ENCODE measurements at regions not wholly inside any gene's neighbourhood (a gene's known extent, or its start where the extent isn't known, plus 50 kb on each side); places are given as distances from the start of the nearest gene placed in this dataset.

- no peak overlapping the region for H3K4me2 ChIP-seq (replicated peaks; ENCODE audit: extremely low read depth, low read length, poor library complexity, severe bottlenecking)
- DNase-seq, result no peak
- no peaks in the 10 kb centered on the region for H3K4me1 Mint-ChIP-seq
- H3K27ac Mint-ChIP-seq, result no peak overlapping the region
- no peaks in the 10 kb centered on the region for H4K20me1 ChIP-seq (ENCODE audit: insufficient read depth, low read length)
- H3K9me3 ChIP-seq (replicated peaks in 1 of 2; ENCODE audit: control insufficient read depth in 1 of 2, insufficient read depth in 1 of 2, low read length in 2 of 2), result no peaks in the 10 kb centered on the region
- H3K9me3 Mint-ChIP-seq, result peaks cover 0 to 6% (median 2%) of the 10 kb centered on the region in 7 donors
- H3K4me3 ChIP-seq (replicated peaks in 1 of 3; ENCODE audit: low read depth in 2 of 3, low read length in 3 of 3), result no peak overlapping the region
- no peak overlapping the region for H3K9ac ChIP-seq (ENCODE audit: insufficient read depth, low read length, poor library complexity, severe bottlenecking)
- H2AFZ ChIP-seq (ENCODE audit: insufficient read depth, low read depth, low read length, poor library complexity, severe bottlenecking), result no peak overlapping the region
- H3K79me2 ChIP-seq (ENCODE audit: insufficient read depth, low read length), result no peaks in the 10 kb centered on the region
- no peak overlapping the region for H3K4me3 Mint-ChIP-seq
- WGBS (ENCODE audit: insufficient coverage), result no CpG with 5 or more reads among the region's 4 CpGs
- intact Hi-C loops (cut with micrococcal nuclease), result no loop called here
- no peak overlapping the region for H3K27ac ChIP-seq (ENCODE audit: low read depth in 1 of 2, low read length in 2 of 2)
- H3K4me1 ChIP-seq (ENCODE audit: control insufficient read depth in 1 of 2, insufficient read depth in 2 of 2, low read length in 2 of 2), result no peaks in the 10 kb centered on the region
- no peaks in the 10 kb centered on the region for H3K36me3 Mint-ChIP-seq
- TF ChIP-seq, protein P1, sequence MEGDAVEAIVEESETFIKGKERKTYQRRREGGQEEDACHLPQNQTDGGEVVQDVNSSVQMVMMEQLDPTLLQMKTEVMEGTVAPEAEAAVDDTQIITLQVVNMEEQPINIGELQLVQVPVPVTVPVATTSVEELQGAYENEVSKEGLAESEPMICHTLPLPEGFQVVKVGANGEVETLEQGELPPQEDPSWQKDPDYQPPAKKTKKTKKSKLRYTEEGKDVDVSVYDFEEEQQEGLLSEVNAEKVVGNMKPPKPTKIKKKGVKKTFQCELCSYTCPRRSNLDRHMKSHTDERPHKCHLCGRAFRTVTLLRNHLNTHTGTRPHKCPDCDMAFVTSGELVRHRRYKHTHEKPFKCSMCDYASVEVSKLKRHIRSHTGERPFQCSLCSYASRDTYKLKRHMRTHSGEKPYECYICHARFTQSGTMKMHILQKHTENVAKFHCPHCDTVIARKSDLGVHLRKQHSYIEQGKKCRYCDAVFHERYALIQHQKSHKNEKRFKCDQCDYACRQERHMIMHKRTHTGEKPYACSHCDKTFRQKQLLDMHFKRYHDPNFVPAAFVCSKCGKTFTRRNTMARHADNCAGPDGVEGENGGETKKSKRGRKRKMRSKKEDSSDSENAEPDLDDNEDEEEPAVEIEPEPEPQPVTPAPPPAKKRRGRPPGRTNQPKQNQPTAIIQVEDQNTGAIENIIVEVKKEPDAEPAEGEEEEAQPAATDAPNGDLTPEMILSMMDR (IDR thresholded peaks at IDR 0.05), result no peak
- H3K36me3 ChIP-seq (replicated peaks in 1 of 2; ENCODE audit: control insufficient read depth in 1 of 2, insufficient read depth in 2 of 2, low read length in 2 of 2), result no peaks in the 10 kb centered on the region
- H3K27me3 ChIP-seq (ENCODE audit: control insufficient read depth in 2 of 2, insufficient read depth in 2 of 2, low read length in 2 of 2), result no peaks in the 10 kb centered on the region
- H3K27me3 Mint-ChIP-seq (ENCODE audit: low read depth in 3 of 3), result peaks cover 9 to 26% (median 17%) of the 10 kb centered on the region in 3 donors
Measured at GRCh38 chr15:72934921-72935320, 117.3 kb upstream of the NEO1 start.

- DNase-seq, result no peak
- Histone ChIP-seq H3K9me3 (replicated peaks in 1 of 2; ENCODE audit: control insufficient read depth in 1 of 2, insufficient read depth in 1 of 2, low read length in 2 of 2) (no peaks in the 10 kb centered on the region), H3K4me2 (replicated peaks; ENCODE audit: extremely low read depth, low read length, poor library complexity, severe bottlenecking) (no peak overlapping the region), H4K20me1 (ENCODE audit: insufficient read depth, low read length) (no peaks in the 10 kb centered on the region), H3K9ac (ENCODE audit: insufficient read depth, low read length, poor library complexity, severe bottlenecking) (no peak overlapping the region), H3K27ac (ENCODE audit: low read depth in 1 of 2, low read length in 2 of 2) (no peak overlapping the region), H3K36me3 (replicated peaks in 1 of 2; ENCODE audit: control insufficient read depth in 1 of 2, insufficient read depth in 2 of 2, low read length in 2 of 2) (no peaks in the 10 kb centered on the region), H3K27me3 (ENCODE audit: control insufficient read depth in 2 of 2, insufficient read depth in 2 of 2, low read length in 2 of 2) (no peaks in the 10 kb centered on the region), H3K4me1 (ENCODE audit: control insufficient read depth in 1 of 2, insufficient read depth in 2 of 2, low read length in 2 of 2) (no peaks in the 10 kb centered on the region), H3K4me3 (replicated peaks in 1 of 3; ENCODE audit: low read depth in 2 of 3, low read length in 3 of 3) (no peak overlapping the region), H2AFZ (ENCODE audit: insufficient read depth, low read depth, low read length, poor library complexity, severe bottlenecking) (no peak overlapping the region), H3K79me2 (ENCODE audit: insufficient read depth, low read length) (no peaks in the 10 kb centered on the region)
- peaks cover 9 to 27% (median 22%) of the 10 kb centered on the region in 3 donors for H3K27me3 Mint-ChIP-seq (ENCODE audit: low read depth in 3 of 3)
- no peaks in the 10 kb centered on the region for H3K4me1 Mint-ChIP-seq
- H3K4me3 Mint-ChIP-seq, result no peak overlapping the region
- peaks cover 0 to 6% (median 2%) of the 10 kb centered on the region in 7 donors for H3K9me3 Mint-ChIP-seq
- intact Hi-C loops (cut with micrococcal nuclease), result no loop called here
- no CpG with 5 or more reads among the region's 3 CpGs for WGBS (ENCODE audit: insufficient coverage)
- TF ChIP-seq, protein P1 (IDR thresholded peaks at IDR 0.05), result no peak
- no peak overlapping the region for H3K27ac Mint-ChIP-seq
- no peaks in the 10 kb centered on the region for H3K36me3 Mint-ChIP-seq
Measured at GRCh38 chr15:72933976-72934375, 118.3 kb upstream of the NEO1 start.
